SK-N-SH (cell line): ENCODE measurements at regions not wholly inside any gene's neighbourhood (a gene's known extent, or its start where the extent isn't known, plus 50 kb on each side); places are given as distances from the start of the nearest gene placed in this dataset.

Experiments
- CTCF ChIA-PET: fragments of 300-600, 350-600 bp; formaldehyde crosslinking; extraction: SDS; loops from one replicate; lab custom pipeline; 2021; lab: Yijun Ruan, JAX
- POLR2A ChIA-PET: fragments of 350-600 bp; sonication (Branson Sonifier 250); formaldehyde crosslinking; extraction: SDS; loops from one replicate; lab custom pipeline; 2020; ENCODE audit warnings: antibody characterized with exemption, inconsistent platforms; lab: Yijun Ruan, JAX
- DNase-seq: peaks from one replicate; pipeline ENCODE4 v3.0.0; 2012
- H2AFZ ChIP-seq: fragments of 200-600 bp; sonication (generic); 2 replicates; pipeline ENCODE4 v1.8.1; 2016; ENCODE audit warnings: antibody characterized with exemption, mild to moderate bottlenecking, low read depth
- H3F3A ChIP-seq: fragments of 200-600 bp; sonication (generic); replicated peaks from 2 replicates; pipeline ENCODE3; 2016; ENCODE audit warnings: antibody characterized with exemption, mild to moderate bottlenecking; ENCODE audit not compliant: insufficient read depth
- H3K27ac ChIP-seq, 2 experiments: fragments of 200-500 bp in 1 of 2; fragments of 200-600 bp in 1 of 2; sonication (Bioruptor generic) in 1 of 2; sonication (generic), shearing (Covaris generic) in 1 of 2; 2 replicates each; pipeline versions ENCODE4 v1.5.1 to v1.6.1; 2014 to 2016; ENCODE audit warnings: low read depth in 2 of 2, inconsistent platforms in 1 of 2, low read length in 1 of 2, mild to moderate bottlenecking in 1 of 2, mixed read lengths in 1 of 2
- H3K27me3 ChIP-seq: fragments of 200-600 bp; sonication (generic), shearing (Covaris generic); 2 replicates; pipeline ENCODE4 v1.6.1; 2016; ENCODE audit warnings: mixed run types; ENCODE audit not compliant: insufficient read depth
- H3K36me3 ChIP-seq, 2 experiments: fragments of 200-500 bp in 1 of 2; fragments of 200-600 bp in 1 of 2; sonication (Bioruptor generic) in 1 of 2; sonication (generic) in 1 of 2; replicated peaks in 1 of 2; 2 replicates each; pipeline versions ENCODE3 to v1.5.1; 2014 to 2016; ENCODE audit warnings: low read length in 1 of 2, mild to moderate bottlenecking in 1 of 2; ENCODE audit not compliant: insufficient read depth in 2 of 2, control insufficient read depth in 1 of 2
- H3K4me1 ChIP-seq, 2 experiments: fragments of 200-500 bp in 1 of 2; fragments of 200-600 bp in 1 of 2; sonication (Bioruptor generic) in 1 of 2; sonication (generic), shearing (Covaris generic) in 1 of 2; 2 replicates each; pipeline versions ENCODE4 v1.5.1 to v1.6.1; 2014 to 2016; ENCODE audit warnings: low read depth in 1 of 2, low read length in 1 of 2, mixed run types in 1 of 2; ENCODE audit not compliant: insufficient read depth in 2 of 2, control insufficient read depth in 1 of 2
- H3K4me2 ChIP-seq: fragments of 200-600 bp; sonication (generic), shearing (Covaris generic); 2 replicates; pipeline ENCODE4 v1.6.1; 2017; ENCODE audit warnings: mixed run types
- H3K4me3 ChIP-seq, 2 experiments: fragments of 200-500 bp in 1 of 2; fragments of 200-600 bp in 1 of 2; sonication (Bioruptor generic) in 1 of 2; sonication (generic), shearing (Covaris generic) in 1 of 2; 2 replicates each; pipeline versions ENCODE4 v1.5.1 to v1.8.1; 2014 to 2016; ENCODE audit warnings: low read depth in 2 of 2, inconsistent platforms in 1 of 2, low read length in 1 of 2, mild to moderate bottlenecking in 1 of 2, mixed read lengths in 1 of 2, moderate library complexity in 1 of 2
- H3K79me2 ChIP-seq: fragments of 200-600 bp; sonication (generic); 2 replicates; pipeline ENCODE4 v1.8.1; 2017; ENCODE audit warnings: mild to moderate bottlenecking; ENCODE audit not compliant: insufficient read depth
- H3K9ac ChIP-seq: fragments of 200-600 bp; sonication (generic); 2 replicates; pipeline ENCODE4 v1.6.1; 2017; ENCODE audit warnings: mixed run types
- H3K9me2 ChIP-seq: fragments of 200-600 bp; sonication (generic); 2 replicates; pipeline ENCODE4 v1.6.1; 2017; ENCODE audit warnings: mixed run types
- H3K9me3 ChIP-seq: fragments of 200-600 bp; sonication (generic); 2 replicates; pipeline ENCODE4 v1.6.1; 2017; ENCODE audit warnings: mixed run types, mild to moderate bottlenecking, moderate library complexity
- H4K20me1 ChIP-seq: fragments of 200-600 bp; sonication (generic); 2 replicates; pipeline ENCODE4 v1.6.1; 2017; ENCODE audit warnings: mild to moderate bottlenecking, mixed run types; ENCODE audit not compliant: insufficient read depth
- EP300 ChIP-seq, 2 experiments: IDR thresholded peaks; 2 replicates each; pipeline versions ENCODE4 v1.4.0 to v1.6.1; 2012; ENCODE audit warnings: borderline replicate concordance in 1 of 2, low read depth in 1 of 2, low read length in 1 of 2
- EZH2phosphoT487 ChIP-seq: fragments of 200-600 bp; sonication (generic); IDR thresholded peaks from 2 replicates; pipeline ENCODE4 v1.6.1; 2017; ENCODE audit warnings: low read depth, mixed run types, mild to moderate bottlenecking, antibody characterized with exemption, moderate library complexity, borderline replicate concordance
- FOSL2 ChIP-seq: IDR thresholded peaks from 2 replicates; pipeline ENCODE4 v1.4.0; 2012; ENCODE audit warnings: low read depth, mild to moderate bottlenecking, moderate library complexity, borderline replicate concordance
- FOXM1 ChIP-seq: IDR thresholded peaks from 2 replicates; pipeline ENCODE4 v1.4.0; 2012; ENCODE audit warnings: low read depth, mild to moderate bottlenecking
- GATA2 ChIP-seq: sonication (generic); formaldehyde crosslinking; IDR thresholded peaks from 2 replicates; pipeline ENCODE4 v1.5.0; 2020; ENCODE audit warnings: mild to moderate bottlenecking, missing genetic modification reagents
- JUND ChIP-seq: IDR thresholded peaks from 2 replicates; pipeline ENCODE4 v1.4.0; 2012
- MAX ChIP-seq: IDR thresholded peaks from 2 replicates; pipeline ENCODE4 v1.4.0; 2012; ENCODE audit warnings: low read depth
- MEF2A ChIP-seq: IDR thresholded peaks from 2 replicates; pipeline ENCODE4 v1.4.0; 2012; ENCODE audit warnings: low read depth, borderline replicate concordance
- NFIC ChIP-seq: IDR thresholded peaks from 2 replicates; pipeline ENCODE4 v1.4.0; 2012; ENCODE audit warnings: borderline replicate concordance
- NRF1 ChIP-seq: IDR thresholded peaks from 2 replicates; pipeline ENCODE4 v1.6.1; 2012; ENCODE audit warnings: low read depth, mild to moderate bottlenecking, low read length
- PBX3 ChIP-seq: IDR thresholded peaks from 2 replicates; pipeline ENCODE4; 2012
- RAD21 ChIP-seq: IDR thresholded peaks from 2 replicates; pipeline ENCODE4 v1.6.1; 2012; ENCODE audit warnings: mild to moderate bottlenecking, low read length
- RFX5 ChIP-seq: IDR thresholded peaks from 2 replicates; pipeline ENCODE4 v1.6.1; 2012; ENCODE audit warnings: mild to moderate bottlenecking, improper control_type of control experiment, low read length
- SIN3A ChIP-seq: IDR thresholded peaks from 2 replicates; pipeline ENCODE4 v1.6.1; 2012; ENCODE audit warnings: low read depth, mild to moderate bottlenecking, low read length, moderate library complexity, borderline replicate concordance
- SMC3 ChIP-seq: IDR thresholded peaks from 2 replicates; pipeline ENCODE4 v1.6.1; 2012; ENCODE audit warnings: low read depth, low read length, improper control_type of control experiment
- TAF1 ChIP-seq: IDR thresholded peaks from 2 replicates; pipeline ENCODE4 v1.6.1; 2012; ENCODE audit warnings: low read depth, mild to moderate bottlenecking, low read length, moderate library complexity, borderline replicate concordance
- TCF12 ChIP-seq: IDR thresholded peaks from 2 replicates; pipeline ENCODE4 v1.4.0; 2012
- USF2 ChIP-seq: fragments of 150-350 bp; IDR thresholded peaks from 2 replicates; pipeline ENCODE4 v1.6.1; 2017; ENCODE audit warnings: antibody characterized with exemption, low read length, low read depth, borderline replicate concordance
- WGBS: methylation state at CpG from one replicate; pipeline ENCODE4 v1.1.6; 2017; ENCODE audit warnings: low lambda C conversion rate; 5-methylcytosine and 5-hydroxymethylcytosine counted together
- TF ChIP-seq, protein P1 (sequence below): fragments of 200-600 bp; sonication (generic); IDR thresholded peaks from 2 replicates; pipeline ENCODE4 v1.6.1; 2017; ENCODE audit warnings: antibody characterized with exemption, mild to moderate bottlenecking, moderate library complexity
- TF ChIP-seq, protein P2 (sequence below): fragments of 150-350 bp; IDR thresholded peaks from 2 replicates; pipeline ENCODE4 v1.6.1; 2016; ENCODE audit warnings: mild to moderate bottlenecking, low read depth, low read length

GRCh38 chr6:76578746-76579145, 506.3 kb upstream of the IMPG1 start:
- Histone ChIP-seq H3K9me2 (no peaks in the 10 kb centered on the region), H4K20me1 (no peaks in the 10 kb centered on the region), H3K36me3 (no peaks in the 10 kb centered on the region), H3K4me2 (no peak overlapping the region), H3K79me2 (no peaks in the 10 kb centered on the region), H3K9me3 (no peaks in the 10 kb centered on the region), H3K27ac (no peak overlapping the region), H3K4me1 (no peaks in the 10 kb centered on the region), H3K27me3 (no peaks in the 10 kb centered on the region)
- WGBS = 5% methylated on average over 1 of the region's 1 CpG
- DNase-seq = no peak
- no peak for TF ChIP-seq FOSL2
- no peak for TF ChIP-seq EZH2phosphoT487
- TF ChIP-seq SMC3 = no peak
- no peak for TF ChIP-seq EP300 (IDR thresholded peaks at IDR 0.05; ENCODE audit: borderline replicate concordance in 1 of 2, low read depth in 1 of 2, low read length in 1 of 2)
- TF ChIP-seq, protein P1, sequence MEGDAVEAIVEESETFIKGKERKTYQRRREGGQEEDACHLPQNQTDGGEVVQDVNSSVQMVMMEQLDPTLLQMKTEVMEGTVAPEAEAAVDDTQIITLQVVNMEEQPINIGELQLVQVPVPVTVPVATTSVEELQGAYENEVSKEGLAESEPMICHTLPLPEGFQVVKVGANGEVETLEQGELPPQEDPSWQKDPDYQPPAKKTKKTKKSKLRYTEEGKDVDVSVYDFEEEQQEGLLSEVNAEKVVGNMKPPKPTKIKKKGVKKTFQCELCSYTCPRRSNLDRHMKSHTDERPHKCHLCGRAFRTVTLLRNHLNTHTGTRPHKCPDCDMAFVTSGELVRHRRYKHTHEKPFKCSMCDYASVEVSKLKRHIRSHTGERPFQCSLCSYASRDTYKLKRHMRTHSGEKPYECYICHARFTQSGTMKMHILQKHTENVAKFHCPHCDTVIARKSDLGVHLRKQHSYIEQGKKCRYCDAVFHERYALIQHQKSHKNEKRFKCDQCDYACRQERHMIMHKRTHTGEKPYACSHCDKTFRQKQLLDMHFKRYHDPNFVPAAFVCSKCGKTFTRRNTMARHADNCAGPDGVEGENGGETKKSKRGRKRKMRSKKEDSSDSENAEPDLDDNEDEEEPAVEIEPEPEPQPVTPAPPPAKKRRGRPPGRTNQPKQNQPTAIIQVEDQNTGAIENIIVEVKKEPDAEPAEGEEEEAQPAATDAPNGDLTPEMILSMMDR = no peak
- no peak for TF ChIP-seq PBX3
- TF ChIP-seq RAD21 = no peak
- no peak for TF ChIP-seq TCF12
- TF ChIP-seq RFX5 = no peak
- TF ChIP-seq TAF1 = no peak
- TF ChIP-seq, protein P2, sequence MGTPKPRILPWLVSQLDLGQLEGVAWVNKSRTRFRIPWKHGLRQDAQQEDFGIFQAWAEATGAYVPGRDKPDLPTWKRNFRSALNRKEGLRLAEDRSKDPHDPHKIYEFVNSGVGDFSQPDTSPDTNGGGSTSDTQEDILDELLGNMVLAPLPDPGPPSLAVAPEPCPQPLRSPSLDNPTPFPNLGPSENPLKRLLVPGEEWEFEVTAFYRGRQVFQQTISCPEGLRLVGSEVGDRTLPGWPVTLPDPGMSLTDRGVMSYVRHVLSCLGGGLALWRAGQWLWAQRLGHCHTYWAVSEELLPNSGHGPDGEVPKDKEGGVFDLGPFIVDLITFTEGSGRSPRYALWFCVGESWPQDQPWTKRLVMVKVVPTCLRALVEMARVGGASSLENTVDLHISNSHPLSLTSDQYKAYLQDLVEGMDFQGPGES = no peak
- no peak for TF ChIP-seq NFIC
- TF ChIP-seq MEF2A = no peak
- TF ChIP-seq SIN3A = no peak
- no peak for TF ChIP-seq JUND
- TF ChIP-seq FOXM1 = no peak
- TF ChIP-seq NRF1 = no peak
- TF ChIP-seq MAX = no peak
- TF ChIP-seq GATA2 (CRISPR knock-in tag) = no peak
- TF ChIP-seq USF2 = no peak
- TF ChIP-seq, all 33 proteins: peak for 0
- ChIA-PET CTCF (interaction anchor here (1.7 kb wide), 1 partner anchor 12 kb away, joined by 3 read pairs; no protein-coding TSS in a partner anchor), POLR2A (no interaction called here)
- no peak overlapping the region for H2AFZ ChIP-seq
- H3F3A ChIP-seq = no peaks in the 10 kb centered on the region
- H3K4me3 ChIP-seq = no peak overlapping the region
- no peak overlapping the region for H3K9ac ChIP-seq
